HPDE6-E6E7 (cell line): ENCODE measurements at regions not wholly inside any gene's neighbourhood (a gene's known extent, or its start where the extent isn't known, plus 50 kb on each side); places are given as distances from the start of the nearest gene placed in this dataset.
A peak's percentile ranks its signal among the peaks of the same experiment; 100 is the strongest.

ENCODE experiments used
- DNase-seq: peaks from one replicate; pipeline ENCODE4 v3.0.0; 2011; ENCODE audit warnings: missing footprints; ENCODE audit errors: extremely low spot score

- no peak for DNase-seq
These were observed 159.2 kb downstream of the RPS12 start for GRCh38 chr6:132973514-132973993.

GRCh38 chr6:132974122-132974521 is 159.8 kb downstream of the RPS12 start:
- no peak for DNase-seq

GRCh38 chr6:132977413-132977812 is 163.0 kb downstream of the RPS12 start:
- no peak for DNase-seq

- DNase-seq = no peak
These were observed 164.3 kb downstream of the RPS12 start for GRCh38 chr6:132978685-132979084.

- DNase-seq = no peak
These were observed 179.4 kb downstream of the RPS12 start for GRCh38 chr6:132993738-132994137.

- no peak for DNase-seq
These were observed 180.6 kb downstream of the RPS12 start for GRCh38 chr6:132995009-132995408.

GRCh38 chr6:132995432-132995831 is 181.1 kb downstream of the RPS12 start:
- no peak for DNase-seq

GRCh38 chr6:132998418-132998817 is 184.0 kb downstream of the RPS12 start:
- DNase-seq = no peak

- no peak for DNase-seq
These were observed 186.7 kb downstream of the RPS12 start for GRCh38 chr6:133001040-133001565.

GRCh38 chr6:133004304-133004884 is 190.0 kb downstream of the RPS12 start:
- no peak for DNase-seq

GRCh38 chr6:133012774-133013173 is 198.4 kb downstream of the RPS12 start:
- DNase-seq = no peak

- DNase-seq = no peak
These were observed 202.3 kb downstream of the RPS12 start for GRCh38 chr6:133016631-133017030.

- no peak for DNase-seq
These were observed 203.2 kb downstream of the RPS12 start for GRCh38 chr6:133017581-133017980.

GRCh38 chr6:133026705-133027104 is 212.3 kb downstream of the RPS12 start:
- DNase-seq = no peak

GRCh38 chr6:133033263-133033662 is 207.9 kb upstream of the EYA4 start:
- DNase-seq = no peak

- DNase-seq = no peak
These were observed 206.5 kb upstream of the EYA4 start for GRCh38 chr6:133034509-133035206.

- DNase-seq = peak; percentile 11
These were observed 200.9 kb upstream of the EYA4 start for GRCh38 chr6:133040094-133040802.

GRCh38 chr6:133040803-133041419 is 200.2 kb upstream of the EYA4 start:
- DNase-seq = no peak

- no peak for DNase-seq
These were observed 198.5 kb upstream of the EYA4 start for GRCh38 chr6:133042550-133043120.

- DNase-seq = no peak
These were observed 194.6 kb upstream of the EYA4 start for GRCh38 chr6:133046576-133046975.

GRCh38 chr6:133047065-133047665 is 194.0 kb upstream of the EYA4 start:
- DNase-seq = no peak
